ENCODE measurements at regions not wholly inside any gene's neighbourhood (a gene's known extent, or its start where the extent isn't known, plus 50 kb on each side); places are given as distances from the start of the nearest gene placed in this dataset.

DNA sequence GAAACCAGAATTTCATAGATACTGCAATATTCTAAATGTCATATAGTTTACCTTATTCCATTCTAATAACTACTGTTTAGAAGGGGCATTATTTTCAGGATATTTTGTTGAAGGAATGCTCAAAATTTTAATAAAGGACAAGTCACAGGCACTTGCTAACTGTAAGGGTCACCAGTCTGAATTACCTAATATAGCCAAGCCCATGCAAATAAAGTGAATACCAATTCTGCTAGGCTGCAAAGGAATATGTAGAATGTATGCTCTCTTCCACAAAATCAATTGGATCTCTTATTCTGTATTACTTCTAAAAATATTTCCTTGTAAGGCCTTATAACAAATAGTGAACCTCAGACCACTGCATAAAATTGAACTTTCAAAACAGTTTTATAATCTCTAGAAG, 52.3 kb upstream of the FAT4 start:
- intact Hi-C loops (cut with DNase I): no loop called here
- TF ChIP-seq, protein P1, sequence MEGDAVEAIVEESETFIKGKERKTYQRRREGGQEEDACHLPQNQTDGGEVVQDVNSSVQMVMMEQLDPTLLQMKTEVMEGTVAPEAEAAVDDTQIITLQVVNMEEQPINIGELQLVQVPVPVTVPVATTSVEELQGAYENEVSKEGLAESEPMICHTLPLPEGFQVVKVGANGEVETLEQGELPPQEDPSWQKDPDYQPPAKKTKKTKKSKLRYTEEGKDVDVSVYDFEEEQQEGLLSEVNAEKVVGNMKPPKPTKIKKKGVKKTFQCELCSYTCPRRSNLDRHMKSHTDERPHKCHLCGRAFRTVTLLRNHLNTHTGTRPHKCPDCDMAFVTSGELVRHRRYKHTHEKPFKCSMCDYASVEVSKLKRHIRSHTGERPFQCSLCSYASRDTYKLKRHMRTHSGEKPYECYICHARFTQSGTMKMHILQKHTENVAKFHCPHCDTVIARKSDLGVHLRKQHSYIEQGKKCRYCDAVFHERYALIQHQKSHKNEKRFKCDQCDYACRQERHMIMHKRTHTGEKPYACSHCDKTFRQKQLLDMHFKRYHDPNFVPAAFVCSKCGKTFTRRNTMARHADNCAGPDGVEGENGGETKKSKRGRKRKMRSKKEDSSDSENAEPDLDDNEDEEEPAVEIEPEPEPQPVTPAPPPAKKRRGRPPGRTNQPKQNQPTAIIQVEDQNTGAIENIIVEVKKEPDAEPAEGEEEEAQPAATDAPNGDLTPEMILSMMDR (IDR thresholded peaks at IDR 0.05): no peak
- DNase-seq (no peak), ATAC-seq (no peak)
- Histone ChIP-seq H3K27ac (no peak overlapping the region), H3K36me3 (no peaks in the 10 kb centered on the region), H3K27me3 (no peaks in the 10 kb centered on the region), H3K4me1 (no peaks in the 10 kb centered on the region), H3K4me3 (no peak overlapping the region), H3K9me3 (no peaks in the 10 kb centered on the region)

DNA sequence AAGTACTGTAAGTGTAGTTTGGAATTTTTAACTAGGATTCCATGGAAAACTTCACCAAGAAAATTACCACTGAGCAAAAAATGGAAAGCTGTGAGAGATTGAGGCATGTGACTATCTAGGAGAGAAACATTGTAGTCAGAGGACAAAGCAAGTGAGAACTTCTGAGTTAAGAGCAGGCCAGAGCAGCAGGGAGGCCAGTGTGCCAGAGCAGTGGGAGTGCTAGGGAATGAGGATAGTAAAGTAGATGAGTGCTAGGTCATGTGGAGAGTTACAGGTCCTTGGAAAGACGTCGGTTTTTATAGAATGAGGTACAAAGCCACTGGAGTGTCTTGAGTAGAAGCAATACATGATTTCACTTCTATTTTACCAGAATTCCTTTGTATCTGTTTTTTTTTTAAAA, 52.7 kb upstream of the FAT4 start:
- DNase-seq (no peak), ATAC-seq (no peak)
- Histone ChIP-seq H3K9me3 (no peaks in the 10 kb centered on the region), H3K4me3 (no peak overlapping the region), H3K36me3 (no peaks in the 10 kb centered on the region), H3K27ac (no peak overlapping the region), H3K27me3 (no peaks in the 10 kb centered on the region), H3K4me1 (no peaks in the 10 kb centered on the region)
- intact Hi-C loops (cut with DNase I): no loop called here
- TF ChIP-seq, protein P1 (IDR thresholded peaks at IDR 0.05): no peak

GRCh38 chr4:125254106-125254505, 60.6 kb upstream of the FAT4 start:
- Histone ChIP-seq H3K4me1 (no peaks in the 10 kb centered on the region), H3K27ac (no peak overlapping the region), H3K4me3 (no peak overlapping the region), H3K27me3 (no peaks in the 10 kb centered on the region), H3K36me3 (no peaks in the 10 kb centered on the region), H3K9me3 (no peaks in the 10 kb centered on the region)
- intact Hi-C loops (cut with DNase I): no loop called here
- no peak for DNase-seq
- TF ChIP-seq, protein P1 (IDR thresholded peaks at IDR 0.05): no peak
- ATAC-seq: no peak

DNA sequence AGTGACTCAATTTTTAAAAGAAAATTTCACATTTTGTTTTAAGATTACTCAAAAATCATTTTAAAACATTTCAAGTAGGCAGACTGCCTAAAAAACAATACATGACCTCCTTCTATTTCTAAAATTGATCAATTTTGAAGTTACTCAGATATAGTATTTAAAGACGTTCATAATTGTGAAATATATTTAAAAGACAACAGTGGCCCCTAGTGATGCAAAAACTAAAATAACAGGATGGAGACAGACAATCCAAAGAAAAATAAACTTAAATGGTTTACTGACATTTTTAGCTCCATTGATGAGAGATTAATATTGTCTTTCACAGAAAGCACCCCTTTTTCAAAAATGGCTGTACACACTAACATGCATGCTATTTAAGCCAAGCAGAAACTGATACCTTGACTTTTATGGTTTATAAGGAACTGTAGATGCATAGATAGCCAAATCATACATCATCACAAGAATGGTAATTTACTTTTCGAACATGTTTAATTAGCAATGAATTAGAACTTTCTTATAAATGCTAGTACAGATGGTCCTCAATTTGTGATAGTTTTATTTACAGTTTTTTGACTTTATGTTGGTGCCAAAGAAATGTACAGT, 69.8 kb upstream of the FAT4 start:
- intact Hi-C loops (cut with DNase I): no loop called here
- TF ChIP-seq, protein P1 (IDR thresholded peaks at IDR 0.05): peak; percentile 42

DNA sequence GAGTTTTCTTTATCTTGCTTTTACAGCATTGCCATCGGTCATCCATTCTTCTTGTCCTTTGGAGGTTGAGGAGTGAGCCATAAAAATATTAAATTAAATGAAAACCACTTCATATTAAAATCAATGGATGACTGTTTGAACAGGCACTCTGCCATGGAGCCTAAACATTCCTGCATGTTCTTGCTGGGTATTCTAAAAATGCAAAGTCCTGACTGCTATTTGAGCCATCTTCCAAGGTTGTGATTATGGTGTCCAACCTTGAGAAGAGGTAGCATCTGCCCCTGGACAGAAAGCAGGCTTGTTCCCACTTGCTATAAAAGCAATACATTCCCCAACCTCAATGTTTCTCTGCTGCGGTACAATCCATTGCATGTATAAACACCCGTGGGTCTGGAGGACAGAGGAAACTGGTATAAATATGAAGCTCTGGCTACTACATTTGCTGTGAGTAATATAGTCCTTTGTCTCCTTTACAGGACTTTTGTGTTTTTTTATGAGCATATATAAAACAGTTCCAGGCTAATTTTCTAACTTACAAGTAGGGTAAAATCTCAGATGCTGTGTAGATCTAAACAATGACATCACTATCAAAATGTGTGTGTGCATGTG, 70.9 kb upstream of the FAT4 start:
- H3K4me3 ChIP-seq: no peak overlapping the region
- H3K9me3 ChIP-seq: no peaks in the 10 kb centered on the region
- no peak overlapping the region for H3K27ac ChIP-seq
- H3K27me3 ChIP-seq: no peaks in the 10 kb centered on the region
- H3K36me3 ChIP-seq: no peaks in the 10 kb centered on the region
- no peaks in the 10 kb centered on the region for H3K4me1 ChIP-seq
- ATAC-seq (no peak), DNase-seq (no peak)
- intact Hi-C loops (cut with DNase I): no loop called here
- TF ChIP-seq, protein P1 (IDR thresholded peaks at IDR 0.05): no peak

More for the DNA sequence above, 69.8 kb upstream of the FAT4 start:
- DNase-seq (no peak), ATAC-seq (no peak)
- no peak overlapping the region for H3K27ac ChIP-seq
- no peaks in the 10 kb centered on the region for H3K4me1 ChIP-seq
- H3K9me3 ChIP-seq: no peaks in the 10 kb centered on the region
- no peaks in the 10 kb centered on the region for H3K36me3 ChIP-seq
- H3K27me3 ChIP-seq: no peaks in the 10 kb centered on the region
- H3K4me3 ChIP-seq: no peak overlapping the region
